Karpas-422 (cell line): ENCODE measurements at regions not wholly inside any gene's neighbourhood (a gene's known extent, or its start where the extent isn't known, plus 50 kb on each side); places are given as distances from the start of the nearest gene placed in this dataset.

Experiments
- DNase-seq: peaks from one replicate; pipeline ENCODE4 v3.0.0-alpha.2; 2015
- H2AFZ ChIP-seq: fragments of 200-600 bp; sonication (generic); 2 replicates; pipeline ENCODE4 v1.6.1; 2014; ENCODE audit warnings: antibody characterized with exemption, low read length, mixed read lengths
- H3K27ac ChIP-seq: fragments of 200-600 bp; sonication (generic); 2 replicates; pipeline ENCODE4 v1.5.1; 2014; ENCODE audit warnings: mild to moderate bottlenecking, low read length, moderate library complexity
- H3K27me3 ChIP-seq: fragments of 200-600 bp; sonication (generic); 2 replicates; pipeline ENCODE4 v1.6.1; 2014; ENCODE audit warnings: low read length, mixed read lengths
- H3K36me3 ChIP-seq: fragments of 200-600 bp; sonication (generic); 2 replicates; pipeline ENCODE4 v1.6.1; 2014; ENCODE audit warnings: low read length, mixed read lengths; ENCODE audit not compliant: insufficient read depth
- H3K4me1 ChIP-seq: fragments of 200-600 bp; sonication (generic); 2 replicates; pipeline ENCODE4 v1.6.1; 2014; ENCODE audit warnings: mild to moderate bottlenecking, low read length, mixed read lengths
- H3K4me2 ChIP-seq: fragments of 200-600 bp; sonication (generic); 2 replicates; pipeline ENCODE4 v1.6.1; 2014; ENCODE audit warnings: low read length, low read depth, mild to moderate bottlenecking; ENCODE audit not compliant: poor library complexity, severe bottlenecking
- H3K4me3 ChIP-seq: fragments of 200-600 bp; sonication (generic); 2 replicates; pipeline ENCODE4 v1.5.1; 2014; ENCODE audit warnings: mild to moderate bottlenecking, antibody characterized with exemption, low read length, mixed read lengths
- H3K79me2 ChIP-seq: fragments of 200-600 bp; sonication (generic); 2 replicates; pipeline ENCODE4 v1.6.1; 2014; ENCODE audit warnings: mild to moderate bottlenecking, low read length, mixed read lengths
- H3K9ac ChIP-seq: fragments of 200-600 bp; sonication (generic); 2 replicates; pipeline ENCODE4 v1.6.0; 2014; ENCODE audit warnings: low read length
- H3K9me2 ChIP-seq: fragments of 200-600 bp; sonication (generic), shearing (Covaris generic); replicated peaks from 2 replicates; pipeline ENCODE4 v1.6.0; 2014; ENCODE audit warnings: mild to moderate bottlenecking, low read length, moderate library complexity; ENCODE audit not compliant: insufficient read depth
- H3K9me3 ChIP-seq: fragments of 300-700, 200-600 bp; sonication (generic); 2 replicates; pipeline ENCODE4 v1.6.1; 2014; ENCODE audit warnings: low read length, mixed read lengths
- H4K20me1 ChIP-seq: fragments of 200-600 bp; sonication (generic); 2 replicates; pipeline ENCODE4 v1.6.1; 2014; ENCODE audit warnings: mild to moderate bottlenecking, antibody characterized with exemption, low read length, low read depth; ENCODE audit not compliant: insufficient read depth

GRCh38 chr18:22667156-22667555 lies 249.4 kb upstream of the CTAGE1 start:
- H3K79me2 ChIP-seq = no peaks in the 10 kb centered on the region
- DNase-seq = no peak
- H2AFZ ChIP-seq = no peak overlapping the region
- no peaks in the 10 kb centered on the region for H3K36me3 ChIP-seq
- H4K20me1 ChIP-seq = no peaks in the 10 kb centered on the region
- no peak overlapping the region for H3K4me2 ChIP-seq
- peaks cover 2% of the 10 kb centered on the region; the same call in 1 of the 2 replicates for H3K9me3 ChIP-seq
- H3K27ac ChIP-seq = no peak overlapping the region
- no peaks in the 10 kb centered on the region for H3K4me1 ChIP-seq
- H3K4me3 ChIP-seq = no peak overlapping the region
- H3K27me3 ChIP-seq = no peaks in the 10 kb centered on the region
- no peaks in the 10 kb centered on the region for H3K9me2 ChIP-seq
- H3K9ac ChIP-seq = no peak overlapping the region

GRCh38 chr18:22667616-22668422 lies 250.1 kb upstream of the CTAGE1 start:
- Histone ChIP-seq H3K27me3 (no peaks in the 10 kb centered on the region), H3K4me1 (no peaks in the 10 kb centered on the region), H3K9me2 (no peaks in the 10 kb centered on the region), H2AFZ (no peak overlapping the region), H3K27ac (no peak overlapping the region), H3K9ac (no peak overlapping the region), H3K4me2 (no peak overlapping the region), H4K20me1 (no peaks in the 10 kb centered on the region), H3K9me3 (peaks cover 2% of the 10 kb centered on the region; the same call in 1 of the 2 replicates), H3K4me3 (no peak overlapping the region), H3K79me2 (no peaks in the 10 kb centered on the region), H3K36me3 (no peaks in the 10 kb centered on the region)
- no peak for DNase-seq

- H3K9me3 ChIP-seq = 0 out of 2 replicates have a peak, but pooled peaks cover 2% of the 10 kb centered on the region
- H3K36me3 ChIP-seq = no peaks in the 10 kb centered on the region
- no peak overlapping the region for H2AFZ ChIP-seq
- no peaks in the 10 kb centered on the region for H4K20me1 ChIP-seq
- no peaks in the 10 kb centered on the region for H3K27me3 ChIP-seq
- no peak overlapping the region for H3K27ac ChIP-seq
- no peaks in the 10 kb centered on the region for H3K79me2 ChIP-seq
- H3K4me3 ChIP-seq = no peak overlapping the region
- DNase-seq = no peak
- no peak overlapping the region for H3K4me2 ChIP-seq
- H3K9ac ChIP-seq = no peak overlapping the region
- H3K9me2 ChIP-seq = no peaks in the 10 kb centered on the region
- H3K4me1 ChIP-seq = no peaks in the 10 kb centered on the region
These were observed 250.8 kb upstream of the CTAGE1 start for GRCh38 chr18:22668496-22668895.

- no peak overlapping the region for H3K4me3 ChIP-seq
- no peak overlapping the region for H3K9ac ChIP-seq
- no peaks in the 10 kb centered on the region for H3K9me2 ChIP-seq
- H3K36me3 ChIP-seq = no peaks in the 10 kb centered on the region
- no peak overlapping the region for H2AFZ ChIP-seq
- no peak overlapping the region for H3K27ac ChIP-seq
- no peaks in the 10 kb centered on the region for H3K9me3 ChIP-seq
- no peaks in the 10 kb centered on the region for H3K27me3 ChIP-seq
- H3K4me2 ChIP-seq = no peak overlapping the region
- H4K20me1 ChIP-seq = no peaks in the 10 kb centered on the region
- no peaks in the 10 kb centered on the region for H3K79me2 ChIP-seq
- H3K4me1 ChIP-seq = no peaks in the 10 kb centered on the region
- no peak for DNase-seq
These were observed 253.2 kb upstream of the CTAGE1 start for GRCh38 chr18:22670914-22671313.

- no peaks in the 10 kb centered on the region for H3K9me2 ChIP-seq
These were observed 255.6 kb upstream of the CTAGE1 start for GRCh38 chr18:22673182-22673862.

GRCh38 chr18:22674272-22674671 lies 256.6 kb upstream of the CTAGE1 start:
- Histone ChIP-seq H3K27me3 (no peaks in the 10 kb centered on the region), H3K27ac (no peak overlapping the region), H3K9me2 (no peaks in the 10 kb centered on the region), H2AFZ (no peak overlapping the region), H3K36me3 (no peaks in the 10 kb centered on the region), H4K20me1 (no peaks in the 10 kb centered on the region), H3K79me2 (no peaks in the 10 kb centered on the region), H3K9me3 (no peaks in the 10 kb centered on the region), H3K9ac (no peak overlapping the region), H3K4me1 (no peaks in the 10 kb centered on the region), H3K4me3 (no peak overlapping the region), H3K4me2 (no peak overlapping the region)
- DNase-seq = no peak

More at GRCh38 chr18:22673182-22673862, 255.6 kb upstream of the CTAGE1 start:
- H3K4me3 ChIP-seq = no peak overlapping the region
- no peak overlapping the region for H3K4me2 ChIP-seq
- H3K27ac ChIP-seq = no peak overlapping the region
- no peaks in the 10 kb centered on the region for H3K4me1 ChIP-seq
- H3K79me2 ChIP-seq = no peaks in the 10 kb centered on the region
- no peak overlapping the region for H3K9ac ChIP-seq
- H3K27me3 ChIP-seq = no peaks in the 10 kb centered on the region
- no peaks in the 10 kb centered on the region for H3K9me3 ChIP-seq
- no peaks in the 10 kb centered on the region for H3K36me3 ChIP-seq
- DNase-seq = no peak
- H2AFZ ChIP-seq = no peak overlapping the region
- no peaks in the 10 kb centered on the region for H4K20me1 ChIP-seq

- Histone ChIP-seq H3K27ac (no peak overlapping the region), H3K27me3 (no peaks in the 10 kb centered on the region), H3K4me2 (no peak overlapping the region), H3K36me3 (no peaks in the 10 kb centered on the region), H4K20me1 (no peaks in the 10 kb centered on the region), H3K9me3 (no peaks in the 10 kb centered on the region), H2AFZ (no peak overlapping the region), H3K4me3 (no peak overlapping the region), H3K4me1 (no peaks in the 10 kb centered on the region), H3K79me2 (no peaks in the 10 kb centered on the region), H3K9me2 (no peaks in the 10 kb centered on the region), H3K9ac (no peak overlapping the region)
- no peak for DNase-seq
These were observed 257.3 kb upstream of the CTAGE1 start for GRCh38 chr18:22675006-22675405.

- no peaks in the 10 kb centered on the region for H3K4me1 ChIP-seq
These were observed 256.7 kb upstream of the RBBP8 start for GRCh38 chr18:22676423-22676822.

More at GRCh38 chr18:22676423-22676822, 256.7 kb upstream of the RBBP8 start:
- Histone ChIP-seq H3K9ac (no peak overlapping the region), H3K9me2 (no peaks in the 10 kb centered on the region), H3K9me3 (no peaks in the 10 kb centered on the region), H4K20me1 (no peaks in the 10 kb centered on the region), H3K4me2 (no peak overlapping the region), H3K27me3 (no peaks in the 10 kb centered on the region), H2AFZ (no peak overlapping the region), H3K27ac (no peak overlapping the region), H3K79me2 (no peaks in the 10 kb centered on the region), H3K36me3 (no peaks in the 10 kb centered on the region), H3K4me3 (no peak overlapping the region)
- no peak for DNase-seq
